Panc1 (cell line): ENCODE measurements at regions not wholly inside any gene's neighbourhood (a gene's known extent, or its start where the extent isn't known, plus 50 kb on each side); places are given as distances from the start of the nearest gene placed in this dataset.

ENCODE experiments used
- POLR2AphosphoS5 ChIP-seq: IDR thresholded peaks from 2 replicates; pipeline ENCODE4 v1.6.1; 2012; ENCODE audit warnings: mild to moderate bottlenecking, low read depth, low read length, moderate library complexity
- SIN3A ChIP-seq: IDR thresholded peaks from 2 replicates; pipeline ENCODE4 v1.6.1; 2012; ENCODE audit warnings: low read depth, mild to moderate bottlenecking, low read length, moderate library complexity, borderline replicate concordance; ENCODE audit not compliant: insufficient read depth
- TCF7L2 ChIP-seq: IDR thresholded peaks from 2 replicates; pipeline ENCODE4 v1.6.1; 2011; ENCODE audit warnings: mild to moderate bottlenecking, low read depth, low read length, inconsistent platforms
- TF ChIP-seq, protein P1 (sequence below): fragments of 450-650 bp; IDR thresholded peaks from 2 replicates; pipeline ENCODE4 v1.5.1; 2017; ENCODE audit warnings: mild to moderate bottlenecking
- TF ChIP-seq, protein P2 (sequence below), 2 experiments: IDR thresholded peaks; 2 replicates each; pipeline ENCODE4 v1.6.1; 2011 to 2012; ENCODE audit warnings: low read depth in 2 of 2, control low read depth in 1 of 2, low read length in 1 of 2, mild to moderate bottlenecking in 1 of 2, moderate library complexity in 1 of 2; ENCODE audit not compliant: insufficient read depth in 1 of 2

DNA sequence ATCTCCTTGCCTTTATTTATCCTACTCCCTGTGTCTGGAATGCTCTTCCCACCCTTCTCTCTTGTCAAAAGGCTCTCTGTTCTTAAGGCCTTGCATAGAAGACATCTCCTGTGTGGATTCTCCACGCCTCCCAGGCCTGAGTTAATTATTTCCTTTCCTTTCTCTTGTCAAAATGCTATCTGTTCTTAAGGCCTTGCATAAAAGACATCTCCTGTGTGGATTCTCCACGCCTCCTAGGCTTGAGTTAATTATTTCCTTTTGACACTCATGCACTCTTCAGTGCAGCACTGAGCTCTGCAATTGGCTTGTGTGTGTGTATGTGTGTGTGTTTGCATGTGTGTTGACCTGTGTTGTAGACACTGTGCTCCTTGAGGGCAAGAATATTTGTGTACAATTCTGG lies 52.1 kb upstream of the DCD start:
- TF ChIP-seq TCF7L2: no peak
- TF ChIP-seq, protein P1, sequence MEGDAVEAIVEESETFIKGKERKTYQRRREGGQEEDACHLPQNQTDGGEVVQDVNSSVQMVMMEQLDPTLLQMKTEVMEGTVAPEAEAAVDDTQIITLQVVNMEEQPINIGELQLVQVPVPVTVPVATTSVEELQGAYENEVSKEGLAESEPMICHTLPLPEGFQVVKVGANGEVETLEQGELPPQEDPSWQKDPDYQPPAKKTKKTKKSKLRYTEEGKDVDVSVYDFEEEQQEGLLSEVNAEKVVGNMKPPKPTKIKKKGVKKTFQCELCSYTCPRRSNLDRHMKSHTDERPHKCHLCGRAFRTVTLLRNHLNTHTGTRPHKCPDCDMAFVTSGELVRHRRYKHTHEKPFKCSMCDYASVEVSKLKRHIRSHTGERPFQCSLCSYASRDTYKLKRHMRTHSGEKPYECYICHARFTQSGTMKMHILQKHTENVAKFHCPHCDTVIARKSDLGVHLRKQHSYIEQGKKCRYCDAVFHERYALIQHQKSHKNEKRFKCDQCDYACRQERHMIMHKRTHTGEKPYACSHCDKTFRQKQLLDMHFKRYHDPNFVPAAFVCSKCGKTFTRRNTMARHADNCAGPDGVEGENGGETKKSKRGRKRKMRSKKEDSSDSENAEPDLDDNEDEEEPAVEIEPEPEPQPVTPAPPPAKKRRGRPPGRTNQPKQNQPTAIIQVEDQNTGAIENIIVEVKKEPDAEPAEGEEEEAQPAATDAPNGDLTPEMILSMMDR: no peak
- no peak for TF ChIP-seq POLR2AphosphoS5
- TF ChIP-seq, protein P2, sequence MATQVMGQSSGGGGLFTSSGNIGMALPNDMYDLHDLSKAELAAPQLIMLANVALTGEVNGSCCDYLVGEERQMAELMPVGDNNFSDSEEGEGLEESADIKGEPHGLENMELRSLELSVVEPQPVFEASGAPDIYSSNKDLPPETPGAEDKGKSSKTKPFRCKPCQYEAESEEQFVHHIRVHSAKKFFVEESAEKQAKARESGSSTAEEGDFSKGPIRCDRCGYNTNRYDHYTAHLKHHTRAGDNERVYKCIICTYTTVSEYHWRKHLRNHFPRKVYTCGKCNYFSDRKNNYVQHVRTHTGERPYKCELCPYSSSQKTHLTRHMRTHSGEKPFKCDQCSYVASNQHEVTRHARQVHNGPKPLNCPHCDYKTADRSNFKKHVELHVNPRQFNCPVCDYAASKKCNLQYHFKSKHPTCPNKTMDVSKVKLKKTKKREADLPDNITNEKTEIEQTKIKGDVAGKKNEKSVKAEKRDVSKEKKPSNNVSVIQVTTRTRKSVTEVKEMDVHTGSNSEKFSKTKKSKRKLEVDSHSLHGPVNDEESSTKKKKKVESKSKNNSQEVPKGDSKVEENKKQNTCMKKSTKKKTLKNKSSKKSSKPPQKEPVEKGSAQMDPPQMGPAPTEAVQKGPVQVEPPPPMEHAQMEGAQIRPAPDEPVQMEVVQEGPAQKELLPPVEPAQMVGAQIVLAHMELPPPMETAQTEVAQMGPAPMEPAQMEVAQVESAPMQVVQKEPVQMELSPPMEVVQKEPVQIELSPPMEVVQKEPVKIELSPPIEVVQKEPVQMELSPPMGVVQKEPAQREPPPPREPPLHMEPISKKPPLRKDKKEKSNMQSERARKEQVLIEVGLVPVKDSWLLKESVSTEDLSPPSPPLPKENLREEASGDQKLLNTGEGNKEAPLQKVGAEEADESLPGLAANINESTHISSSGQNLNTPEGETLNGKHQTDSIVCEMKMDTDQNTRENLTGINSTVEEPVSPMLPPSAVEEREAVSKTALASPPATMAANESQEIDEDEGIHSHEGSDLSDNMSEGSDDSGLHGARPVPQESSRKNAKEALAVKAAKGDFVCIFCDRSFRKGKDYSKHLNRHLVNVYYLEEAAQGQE (IDR thresholded peaks at IDR 0.05; ENCODE audit: insufficient read depth in 1 of 2, low read depth in 2 of 2, low read length in 1 of 2): no peak
- no peak for TF ChIP-seq SIN3A
